ENCODE measurements at regions not wholly inside any gene's neighbourhood (a gene's known extent, or its start where the extent isn't known, plus 50 kb on each side); places are given as distances from the start of the nearest gene placed in this dataset.

- no peak for TF ChIP-seq ZFP3 (CRISPR knock-in tag; IDR thresholded peaks at IDR 0.05)
- TF ChIP-seq TOX (CRISPR knock-in tag; IDR thresholded peaks at IDR 0.05; ENCODE audit: borderline replicate concordance), result no peak
- TF ChIP-seq CREB5 (CRISPR knock-in tag; IDR thresholded peaks at IDR 0.05; ENCODE audit: low read depth), result no peak
- no peak for TF ChIP-seq CSDC2 (CRISPR knock-in tag; IDR thresholded peaks at IDR 0.05)
- no peak for TF ChIP-seq ARNTL (CRISPR knock-in tag; IDR thresholded peaks at IDR 0.05; ENCODE audit: borderline replicate concordance, low read depth)
- TF ChIP-seq, protein P1, sequence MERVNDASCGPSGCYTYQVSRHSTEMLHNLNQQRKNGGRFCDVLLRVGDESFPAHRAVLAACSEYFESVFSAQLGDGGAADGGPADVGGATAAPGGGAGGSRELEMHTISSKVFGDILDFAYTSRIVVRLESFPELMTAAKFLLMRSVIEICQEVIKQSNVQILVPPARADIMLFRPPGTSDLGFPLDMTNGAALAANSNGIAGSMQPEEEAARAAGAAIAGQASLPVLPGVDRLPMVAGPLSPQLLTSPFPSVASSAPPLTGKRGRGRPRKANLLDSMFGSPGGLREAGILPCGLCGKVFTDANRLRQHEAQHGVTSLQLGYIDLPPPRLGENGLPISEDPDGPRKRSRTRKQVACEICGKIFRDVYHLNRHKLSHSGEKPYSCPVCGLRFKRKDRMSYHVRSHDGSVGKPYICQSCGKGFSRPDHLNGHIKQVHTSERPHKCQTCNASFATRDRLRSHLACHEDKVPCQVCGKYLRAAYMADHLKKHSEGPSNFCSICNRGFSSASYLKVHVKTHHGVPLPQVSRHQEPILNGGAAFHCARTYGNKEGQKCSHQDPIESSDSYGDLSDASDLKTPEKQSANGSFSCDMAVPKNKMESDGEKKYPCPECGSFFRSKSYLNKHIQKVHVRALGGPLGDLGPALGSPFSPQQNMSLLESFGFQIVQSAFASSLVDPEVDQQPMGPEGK (CRISPR knock-in tag; IDR thresholded peaks at IDR 0.05; ENCODE audit: borderline replicate concordance), result no peak
- TF ChIP-seq ZNF8 (CRISPR knock-in tag; IDR thresholded peaks at IDR 0.05), result no peak
- no peak for TF ChIP-seq RARB (CRISPR knock-in tag; IDR thresholded peaks at IDR 0.05)
- no peak for TF ChIP-seq TCF4 (CRISPR knock-in tag; IDR thresholded peaks at IDR 0.05; ENCODE audit: borderline replicate concordance)
- no peak for TF ChIP-seq ZFP30 (CRISPR knock-in tag; IDR thresholded peaks at IDR 0.05)
- TF ChIP-seq ZNF565 (CRISPR knock-in tag; conservative IDR thresholded peaks at IDR 0.05; ENCODE audit: low read depth), result no peak
- TF ChIP-seq, protein P2, sequence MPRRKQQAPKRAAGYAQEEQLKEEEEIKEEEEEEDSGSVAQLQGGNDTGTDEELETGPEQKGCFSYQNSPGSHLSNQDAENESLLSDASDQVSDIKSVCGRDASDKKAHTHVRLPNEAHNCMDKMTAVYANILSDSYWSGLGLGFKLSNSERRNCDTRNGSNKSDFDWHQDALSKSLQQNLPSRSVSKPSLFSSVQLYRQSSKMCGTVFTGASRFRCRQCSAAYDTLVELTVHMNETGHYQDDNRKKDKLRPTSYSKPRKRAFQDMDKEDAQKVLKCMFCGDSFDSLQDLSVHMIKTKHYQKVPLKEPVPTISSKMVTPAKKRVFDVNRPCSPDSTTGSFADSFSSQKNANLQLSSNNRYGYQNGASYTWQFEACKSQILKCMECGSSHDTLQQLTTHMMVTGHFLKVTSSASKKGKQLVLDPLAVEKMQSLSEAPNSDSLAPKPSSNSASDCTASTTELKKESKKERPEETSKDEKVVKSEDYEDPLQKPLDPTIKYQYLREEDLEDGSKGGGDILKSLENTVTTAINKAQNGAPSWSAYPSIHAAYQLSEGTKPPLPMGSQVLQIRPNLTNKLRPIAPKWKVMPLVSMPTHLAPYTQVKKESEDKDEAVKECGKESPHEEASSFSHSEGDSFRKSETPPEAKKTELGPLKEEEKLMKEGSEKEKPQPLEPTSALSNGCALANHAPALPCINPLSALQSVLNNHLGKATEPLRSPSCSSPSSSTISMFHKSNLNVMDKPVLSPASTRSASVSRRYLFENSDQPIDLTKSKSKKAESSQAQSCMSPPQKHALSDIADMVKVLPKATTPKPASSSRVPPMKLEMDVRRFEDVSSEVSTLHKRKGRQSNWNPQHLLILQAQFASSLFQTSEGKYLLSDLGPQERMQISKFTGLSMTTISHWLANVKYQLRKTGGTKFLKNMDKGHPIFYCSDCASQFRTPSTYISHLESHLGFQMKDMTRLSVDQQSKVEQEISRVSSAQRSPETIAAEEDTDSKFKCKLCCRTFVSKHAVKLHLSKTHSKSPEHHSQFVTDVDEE (CRISPR knock-in tag; IDR thresholded peaks at IDR 0.05), result no peak
- no peak for TF ChIP-seq OSR1 (CRISPR knock-in tag; IDR thresholded peaks at IDR 0.05)
Measured at GRCh38 chrX:112967903-112968302, 127.3 kb upstream of the AMOT start.

Data from SK-N-SH treated with all-trans-retinoic acid at 6 μM for 48 hours (cell line).